Loucy (cell line): ENCODE measurements at regions not wholly inside any gene's neighbourhood (a gene's known extent, or its start where the extent isn't known, plus 50 kb on each side); places are given as distances from the start of the nearest gene placed in this dataset.

Experiments used
- CTCF ChIP-seq: fragments of 200-600 bp; sonication (generic); conservative IDR thresholded peaks from 2 replicates; pipeline ENCODE4 v1.5.1; 2014; ENCODE audit warnings: mild to moderate bottlenecking, antibody characterized with exemption, low read length
- EZH2phosphoT487 ChIP-seq: fragments of 200-600 bp; IDR thresholded peaks from 2 replicates; pipeline ENCODE4 v1.6.1; 2018; ENCODE audit warnings: antibody characterized with exemption, mild to moderate bottlenecking, moderate library complexity, borderline replicate concordance

- TF ChIP-seq CTCF, result no peak
- TF ChIP-seq EZH2phosphoT487, result no peak
These were observed 50.6 kb upstream of the DUSP5 start for GRCh38 chr10:110446954-110447608.
